Gastrocnemius medialis (tissue), 4 donors: ENCODE measurements at regions not wholly inside any gene's neighbourhood (a gene's known extent, or its start where the extent isn't known, plus 50 kb on each side); places are given as distances from the start of the nearest gene placed in this dataset.

ENCODE experiments used
- ATAC-seq, 2 donors: fragments of 150-250 bp; one replicate each; pipeline ENCODE4 v1.9.1; 2016
- DNase-seq, 2 donors: peaks; one replicate each; pipeline ENCODE4 v3.0.0-alpha.2; 2019
- H3K27ac ChIP-seq, 4 donors: fragments of 200-600 bp; sonication (generic); 1 replicate in 1 of 4; 2 replicates in 3 of 4; pipeline ENCODE4 v1.5.1; 2016 to 2018; ENCODE audit warnings: mild to moderate bottlenecking in 2 of 4, moderate library complexity in 1 of 4
- H3K27me3 ChIP-seq, 3 donors: fragments of 200-600 bp; sonication (generic) in 2 of 3; 1 replicate in 1 of 3; 2 replicates in 2 of 3; pipeline versions ENCODE4 v1.5.1 to v1.6.0; 2016 to 2019; ENCODE audit warnings: mild to moderate bottlenecking in 1 of 3, moderate library complexity in 1 of 3
- H3K36me3 ChIP-seq, 2 donors: fragments of 200-600 bp; sonication (generic) in 1 of 2; one replicate each; pipeline ENCODE4 v1.5.1; 2017 to 2018
- H3K4me1 ChIP-seq, 2 donors: fragments of 200-600 bp; sonication (generic) in 1 of 2; one replicate each; pipeline ENCODE4 v1.5.1; 2016 to 2017; ENCODE audit warnings: mild to moderate bottlenecking in 2 of 2
- H3K4me3 ChIP-seq, 4 donors: fragments of 200-600 bp; sonication (generic) in 3 of 4; 1 replicate in 1 of 4; 2 replicates in 3 of 4; pipeline ENCODE4 v1.5.1; 2016 to 2019; ENCODE audit warnings: mild to moderate bottlenecking in 2 of 4
- H3K9me3 ChIP-seq, 3 donors: fragments of 200-600 bp; sonication (generic) in 2 of 3; 1 replicate in 1 of 3; 2 replicates in 2 of 3; pipeline ENCODE4 v1.5.1; 2016 to 2019
- CTCF ChIP-seq, 5 experiments: fragments of 450-650 bp in 3 of 5; fragments of 200-600 bp in 2 of 5; sonication (generic) in 2 of 5; IDR thresholded peaks in 4 of 5; conservative IDR thresholded peaks in 1 of 5; 1 replicate in 4 of 5; 2 replicates in 1 of 5; pipeline ENCODE4 v1.5.1; 2016 to 2019; ENCODE audit warnings: antibody characterized with exemption in 5 of 5, mild to moderate bottlenecking in 3 of 5, moderate library complexity in 3 of 5
- POLR2A ChIP-seq, 2 donors: fragments of 450-650 bp; IDR thresholded peaks; one replicate each; pipeline ENCODE4 v1.6.1; 2017; ENCODE audit warnings: antibody characterized with exemption in 2 of 2, mild to moderate bottlenecking in 2 of 2, moderate library complexity in 2 of 2
- in situ Hi-C, 4 donors: fragments of 200-750 bp; cut with MboI; loops; one replicate each; pipeline versions ENCODE4 v1.15.0 to v1.8.0; 2017; ENCODE audit warnings: low sequenced_read_pairs in 4 of 4
- intact Hi-C: fragments of 100-400 bp; cut with DNase I; formaldehyde crosslinking; loops from one replicate; pipeline ENCODE4 v1.15.1; 2023; ENCODE audit warnings: low total_unique reads

- Histone ChIP-seq H3K36me3 (no peaks in the 10 kb centered on the region), H3K27me3 (no peaks in the 10 kb centered on the region), H3K27ac (no peak overlapping the region), H3K4me1 (peaks cover 4 to 6% of the 10 kb centered on the region in 2 donors), H3K4me3 (no peak overlapping the region), H3K9me3 (no peaks in the 10 kb centered on the region)
- in situ Hi-C loops: no loop called here
- DNase-seq (no peak), ATAC-seq (no peak)
- intact Hi-C loops: no loop called here
- no peak for TF ChIP-seq POLR2A (IDR thresholded peaks at IDR 0.05)
- no peak for TF ChIP-seq CTCF (IDR thresholded peaks at IDR 0.05 in 4 of 5, conservative IDR thresholded peaks at IDR 0.05 in 1 of 5)
Observed at GRCh38 chr4:104735174-104735573, 240.5 kb upstream of the CXXC4 start.

GRCh38 chr4:104740161-104740560 lies 245.5 kb upstream of the CXXC4 start:
- TF ChIP-seq POLR2A (IDR thresholded peaks at IDR 0.05) (no peak), CTCF (IDR thresholded peaks at IDR 0.05 in 4 of 5, conservative IDR thresholded peaks at IDR 0.05 in 1 of 5) (no peak)
- no peak for DNase-seq
- intact Hi-C loops (no loop called here), in situ Hi-C loops (no loop called here)
- Histone ChIP-seq H3K4me1 (no peaks in the 10 kb centered on the region), H3K4me3 (no peak overlapping the region), H3K27ac (no peak overlapping the region), H3K9me3 (no peaks in the 10 kb centered on the region), H3K27me3 (no peaks in the 10 kb centered on the region), H3K36me3 (no peaks in the 10 kb centered on the region)
- no peak for ATAC-seq

GRCh38 chr4:104743215-104743653 lies 248.5 kb upstream of the CXXC4 start:
- Histone ChIP-seq H3K36me3 (no peaks in the 10 kb centered on the region), H3K27ac (no peak overlapping the region), H3K9me3 (no peaks in the 10 kb centered on the region), H3K4me3 (no peak overlapping the region), H3K4me1 (no peaks in the 10 kb centered on the region), H3K27me3 (no peaks in the 10 kb centered on the region)
- DNase-seq (no peak), ATAC-seq (no peak)
- TF ChIP-seq POLR2A (IDR thresholded peaks at IDR 0.05) (no peak), CTCF (IDR thresholded peaks at IDR 0.05 in 4 of 5, conservative IDR thresholded peaks at IDR 0.05 in 1 of 5) (no peak)
- intact Hi-C loops: no loop called here
- in situ Hi-C loops: no loop called here

- Histone ChIP-seq H3K9me3 (no peaks in the 10 kb centered on the region), H3K27ac (no peak overlapping the region), H3K4me3 (no peak overlapping the region), H3K4me1 (peaks cover 0 to 3% of the 10 kb centered on the region in 2 donors), H3K27me3 (no peaks in the 10 kb centered on the region), H3K36me3 (no peaks in the 10 kb centered on the region)
- no peak for TF ChIP-seq CTCF (IDR thresholded peaks at IDR 0.05 in 4 of 5, conservative IDR thresholded peaks at IDR 0.05 in 1 of 5)
- DNase-seq: no peak
- in situ Hi-C loops (no loop called here), intact Hi-C loops (no loop called here)
- ATAC-seq: no peak
Observed at GRCh38 chr4:104747635-104748034, 252.9 kb upstream of the CXXC4 start.

- Histone ChIP-seq H3K27me3 (no peaks in the 10 kb centered on the region), H3K4me3 (no peak overlapping the region), H3K36me3 (no peaks in the 10 kb centered on the region), H3K27ac (no peak overlapping the region), H3K4me1 (peaks cover 0 to 7% of the 10 kb centered on the region in 2 donors), H3K9me3 (no peaks in the 10 kb centered on the region)
- TF ChIP-seq CTCF (IDR thresholded peaks at IDR 0.05 in 4 of 5, conservative IDR thresholded peaks at IDR 0.05 in 1 of 5) (no peak), POLR2A (IDR thresholded peaks at IDR 0.05) (no peak)
- no peak for ATAC-seq
- intact Hi-C loops: no loop called here
- in situ Hi-C loops: no loop called here
- no peak for DNase-seq
Observed at GRCh38 chr4:104749062-104749461, 254.4 kb upstream of the CXXC4 start.
